ENCODE measurements at regions not wholly inside any gene's neighbourhood (a gene's known extent, or its start where the extent isn't known, plus 50 kb on each side); places are given as distances from the start of the nearest gene placed in this dataset.
"Not testable (repeated sequence)": the region's sequence is repeated elsewhere in the genome, so short reads cannot be mapped to it uniquely, and the experiment has no call there.

DNA sequence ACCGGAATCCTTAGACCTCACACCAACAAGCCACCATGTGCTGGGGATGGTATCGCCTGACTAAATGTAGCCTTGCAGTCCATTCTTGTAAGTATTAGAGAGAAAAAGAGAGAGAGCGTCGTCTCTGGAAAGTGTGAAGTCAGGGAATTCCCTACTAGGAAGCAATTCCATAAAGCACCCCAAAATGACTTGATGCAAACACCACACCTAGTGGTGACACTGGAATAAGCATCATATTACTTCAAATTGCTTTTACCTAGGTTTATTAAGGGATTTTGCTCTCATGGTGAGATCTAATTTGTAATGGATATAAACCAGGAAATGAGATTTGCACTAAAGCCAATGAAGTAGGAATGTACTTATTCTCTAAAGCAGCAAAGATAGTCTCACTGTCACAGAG is 111.4 kb upstream of the METTL9 start:
- H3K4me2 ChIP-seq (ENCODE audit: control insufficient read depth, insufficient read depth); intact Hi-C loops (cut with micrococcal nuclease; ENCODE audit: unreplicated experiment); FAIRE-seq; H3K4me3 ChIP-seq; in situ Hi-C loops (cut with MboI); CTCF ChIA-PET; POLR2A ChIA-PET; RAD21 ChIA-PET (ENCODE audit: unreplicated experiment); H3K27me3 ChIP-seq (replicated peaks in 1 of 2; ENCODE audit: control insufficient read depth in 2 of 2, insufficient read depth in 2 of 2, low read length in 1 of 2); H3K79me2 ChIP-seq (ENCODE audit: control insufficient read depth, insufficient read depth, low read length); H4K20me1 ChIP-seq (ENCODE audit: control insufficient read depth, insufficient read depth); DNase-seq (ENCODE audit: low read depth, low spot score); BruUV-seq (replicated peaks); H3K4me1 ChIP-seq (ENCODE audit: control insufficient read depth, insufficient read depth, low read length); H3K36me3 ChIP-seq (ENCODE audit: control insufficient read depth in 2 of 2, insufficient read depth in 2 of 2, low read length in 1 of 2); ATAC-seq; SMC1A ChIA-PET (ENCODE audit: uncharacterized antibody, unreplicated experiment); H3K9ac ChIP-seq (ENCODE audit: control insufficient read depth, insufficient read depth, low read length); H2AFZ ChIP-seq (ENCODE audit: control insufficient read depth, low read depth, low read length); H3K9me3 ChIP-seq (replicated peaks; ENCODE audit: control insufficient read depth, insufficient read depth, low read length); H3K27ac ChIP-seq (ENCODE audit: control insufficient read depth, insufficient read depth): not testable (repeated sequence)
- TF ChIP-seq, protein P1, sequence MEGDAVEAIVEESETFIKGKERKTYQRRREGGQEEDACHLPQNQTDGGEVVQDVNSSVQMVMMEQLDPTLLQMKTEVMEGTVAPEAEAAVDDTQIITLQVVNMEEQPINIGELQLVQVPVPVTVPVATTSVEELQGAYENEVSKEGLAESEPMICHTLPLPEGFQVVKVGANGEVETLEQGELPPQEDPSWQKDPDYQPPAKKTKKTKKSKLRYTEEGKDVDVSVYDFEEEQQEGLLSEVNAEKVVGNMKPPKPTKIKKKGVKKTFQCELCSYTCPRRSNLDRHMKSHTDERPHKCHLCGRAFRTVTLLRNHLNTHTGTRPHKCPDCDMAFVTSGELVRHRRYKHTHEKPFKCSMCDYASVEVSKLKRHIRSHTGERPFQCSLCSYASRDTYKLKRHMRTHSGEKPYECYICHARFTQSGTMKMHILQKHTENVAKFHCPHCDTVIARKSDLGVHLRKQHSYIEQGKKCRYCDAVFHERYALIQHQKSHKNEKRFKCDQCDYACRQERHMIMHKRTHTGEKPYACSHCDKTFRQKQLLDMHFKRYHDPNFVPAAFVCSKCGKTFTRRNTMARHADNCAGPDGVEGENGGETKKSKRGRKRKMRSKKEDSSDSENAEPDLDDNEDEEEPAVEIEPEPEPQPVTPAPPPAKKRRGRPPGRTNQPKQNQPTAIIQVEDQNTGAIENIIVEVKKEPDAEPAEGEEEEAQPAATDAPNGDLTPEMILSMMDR (IDR thresholded peaks at IDR 0.05 in 2 of 3, conservative IDR thresholded peaks at IDR 0.05 in 1 of 3; ENCODE audit: control insufficient read depth in 2 of 3, extremely low read depth in 1 of 3, insufficient read depth in 1 of 3, low read depth in 3 of 3, low read length in 3 of 3) = peak in 1 of 3 experiments; percentile 3; a peak in 1 of 6 replicates
- WGBS (ENCODE audit: insufficient coverage, insufficient replicate concordance, low lambda C conversion rate, missing lambda C conversion rate) = 53% methylated on average over 3 of the region's 4 CpGs

DNA sequence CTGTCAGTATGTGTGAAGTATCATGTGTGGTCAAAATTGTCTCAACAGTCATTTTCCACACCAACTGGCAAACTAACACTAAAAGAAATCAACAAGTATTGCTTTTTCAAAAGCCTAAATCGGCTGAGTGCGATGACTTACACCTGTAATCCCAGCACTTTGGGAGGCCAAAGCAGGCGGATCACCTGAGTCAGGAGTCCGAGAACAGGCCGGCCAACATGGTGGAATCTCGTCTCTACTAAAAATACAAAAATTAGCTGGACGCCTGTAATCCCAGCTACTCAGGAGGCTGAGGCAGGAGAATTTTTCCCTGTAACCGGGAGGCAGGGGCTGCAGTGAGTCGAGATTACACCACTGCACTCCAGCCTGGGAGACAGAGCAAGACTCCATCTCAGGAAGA is 100.3 kb upstream of the METTL9 start:
- Histone ChIP-seq H3K27ac (ENCODE audit: control insufficient read depth, insufficient read depth) (peak overlapping the region; percentile 61), H3K79me2 (ENCODE audit: control insufficient read depth, insufficient read depth, low read length) (peaks cover 29% of the 10 kb centered on the region), H3K4me3 (peak overlapping the region; percentile 60; the same call in 1 of the 2 replicates)
- 2% methylated on average over 6 of the region's 9 CpGs for WGBS (ENCODE audit: insufficient coverage, insufficient replicate concordance, low lambda C conversion rate, missing lambda C conversion rate)
- H3K4me1 ChIP-seq (ENCODE audit: control insufficient read depth, insufficient read depth, low read length); ATAC-seq; H3K4me2 ChIP-seq (ENCODE audit: control insufficient read depth, insufficient read depth); FAIRE-seq; CTCF ChIA-PET; BruUV-seq (replicated peaks); H3K9ac ChIP-seq (ENCODE audit: control insufficient read depth, insufficient read depth, low read length); DNase-seq (ENCODE audit: low read depth, low spot score); H2AFZ ChIP-seq (ENCODE audit: control insufficient read depth, low read depth, low read length); H3K9me3 ChIP-seq (replicated peaks; ENCODE audit: control insufficient read depth, insufficient read depth, low read length); in situ Hi-C loops (cut with MboI); H3K27me3 ChIP-seq (replicated peaks in 1 of 2; ENCODE audit: control insufficient read depth in 2 of 2, insufficient read depth in 2 of 2, low read length in 1 of 2); H4K20me1 ChIP-seq (ENCODE audit: control insufficient read depth, insufficient read depth); intact Hi-C loops (cut with micrococcal nuclease; ENCODE audit: unreplicated experiment); SMC1A ChIA-PET (ENCODE audit: uncharacterized antibody, unreplicated experiment); H3K36me3 ChIP-seq (ENCODE audit: control insufficient read depth in 2 of 2, insufficient read depth in 2 of 2, low read length in 1 of 2); RAD21 ChIA-PET (ENCODE audit: unreplicated experiment); POLR2A ChIA-PET: not testable (repeated sequence)

All from GM12878 (cell line).